ENCODE measurements at regions not wholly inside any gene's neighbourhood (a gene's known extent, or its start where the extent isn't known, plus 50 kb on each side); places are given as distances from the start of the nearest gene placed in this dataset. TPM values are rescaled to one million over a fixed set of nuclear protein-coding genes. Genes with fewer than 3 reads are reported as not detected.
"Not testable (repeated sequence)": the region's sequence is repeated elsewhere in the genome, so short reads cannot be mapped to it uniquely, and the experiment has no call there.

DNA sequence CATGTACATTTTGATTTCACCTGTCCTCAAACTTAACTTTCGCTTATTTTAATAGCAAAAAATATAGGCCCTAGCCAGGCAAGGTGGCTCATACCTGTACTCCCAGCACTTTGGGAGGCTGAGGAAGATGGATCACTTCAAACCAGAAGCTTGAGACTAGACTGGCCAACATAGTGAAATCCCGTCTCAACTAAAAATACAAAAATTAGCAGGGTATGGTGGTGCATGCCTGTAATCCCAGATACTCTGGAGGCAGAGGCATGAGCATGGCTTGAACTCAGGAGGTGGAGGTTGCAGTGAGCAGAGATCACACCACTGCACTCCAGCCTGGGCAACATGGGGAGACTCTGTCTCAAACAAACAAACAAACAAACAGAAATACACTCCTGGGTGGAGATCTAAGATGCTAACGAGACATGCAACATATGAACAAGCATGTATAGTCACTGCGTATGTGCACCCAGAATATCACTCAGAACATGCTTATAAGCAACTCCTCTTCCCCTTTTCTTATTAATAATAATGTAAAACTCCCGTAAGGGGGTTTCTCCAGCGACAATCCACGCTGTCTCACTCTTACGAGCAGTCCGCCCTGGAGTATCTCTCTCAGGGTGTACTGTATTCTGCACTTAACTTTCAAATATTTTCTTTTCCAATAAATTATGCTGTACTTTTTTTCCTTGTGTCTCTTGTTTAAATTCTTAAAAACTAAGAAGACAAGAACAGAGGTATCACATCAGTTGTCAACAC lies 4144.9 kb upstream of the TPTE start:
- not testable (repeated sequence) for H3K23ac ChIP-seq (ENCODE audit: low read length); DNase-seq; H3K27ac ChIP-seq (ENCODE audit: low read depth, low read length); H2BK120ac ChIP-seq (ENCODE audit: low read depth, low read length); H3K79me2 ChIP-seq (ENCODE audit: control insufficient read depth, insufficient read depth, low read length); H4K5ac ChIP-seq (ENCODE audit: low read length); H3K4me1 ChIP-seq (ENCODE audit: control insufficient read depth, low read depth, low read length); H3K27me3 ChIP-seq (ENCODE audit: insufficient read depth, low read length, poor library complexity); H3K4ac ChIP-seq (ENCODE audit: low read depth, low read length); H3K9ac ChIP-seq (ENCODE audit: low read length); H2AK5ac ChIP-seq (ENCODE audit: low read length); H3K4me3 ChIP-seq (ENCODE audit: low read length); H3K56ac ChIP-seq (ENCODE audit: low read length); H2BK15ac ChIP-seq (replicated peaks; ENCODE audit: low read depth); H3K18ac ChIP-seq (ENCODE audit: low read length); H3K36me3 ChIP-seq (ENCODE audit: control insufficient read depth, insufficient read depth, low read length); H3K79me1 ChIP-seq (ENCODE audit: low read length); H4K8ac ChIP-seq (ENCODE audit: low read depth, low read length); H2BK5ac ChIP-seq (ENCODE audit: low read length); H3K4me2 ChIP-seq (ENCODE audit: low read length)
- WGBS (ENCODE audit: extremely low coverage, insufficient coverage, low lambda C conversion rate): no CpG with 5 or more reads among the region's 9 CpGs

Small RNA genes in the stretch of these regions (small RNA-seq; reads per million reads assigned to genes)
- gene RF00019 (ENCODE audit: insufficient read depth): not detected
